ENCODE measurements at regions not wholly inside any gene's neighbourhood (a gene's known extent, or its start where the extent isn't known, plus 50 kb on each side); places are given as distances from the start of the nearest gene placed in this dataset.
"Not testable (repeated sequence)": the region's sequence is repeated elsewhere in the genome, so short reads cannot be mapped to it uniquely, and the experiment has no call there.

DNA sequence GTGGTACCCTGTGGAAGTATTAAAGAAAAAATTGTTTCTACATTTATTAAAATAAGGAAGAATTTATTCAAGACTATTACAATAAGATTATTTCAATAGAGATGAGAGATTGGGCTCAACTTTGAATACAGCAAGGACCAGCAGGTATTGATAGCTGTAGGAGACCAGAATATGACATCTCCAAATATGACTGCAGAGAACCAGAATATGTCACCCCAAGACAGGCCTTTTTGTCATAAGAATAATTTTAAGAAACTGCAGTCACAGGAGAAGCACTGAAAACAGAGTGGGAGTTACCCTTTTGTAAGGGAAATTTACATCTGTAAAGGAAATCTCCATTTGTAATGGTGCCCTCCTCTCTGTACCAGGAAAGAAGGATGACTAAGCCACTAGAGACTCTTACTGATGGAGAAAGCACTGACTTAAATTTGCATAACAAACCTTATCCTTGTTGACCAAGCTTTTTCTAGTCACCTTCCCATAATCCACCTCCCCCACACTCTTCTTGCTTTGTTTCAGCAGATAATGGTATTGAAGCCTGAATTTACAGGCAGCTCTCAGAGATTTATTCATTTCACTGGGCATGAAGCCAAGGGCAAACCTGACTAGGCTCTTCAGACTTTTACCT is 145.1 kb upstream of the RMP24 start:
- DNase-seq = peak; percentile 6

- DNase-seq = no peak
These were observed 144.6 kb upstream of the RMP24 start for GRCh38 chr18:35827903-35828275.

GRCh38 chr18:35828591-35828990 is 143.9 kb upstream of the RMP24 start:
- DNase-seq = no peak

DNA sequence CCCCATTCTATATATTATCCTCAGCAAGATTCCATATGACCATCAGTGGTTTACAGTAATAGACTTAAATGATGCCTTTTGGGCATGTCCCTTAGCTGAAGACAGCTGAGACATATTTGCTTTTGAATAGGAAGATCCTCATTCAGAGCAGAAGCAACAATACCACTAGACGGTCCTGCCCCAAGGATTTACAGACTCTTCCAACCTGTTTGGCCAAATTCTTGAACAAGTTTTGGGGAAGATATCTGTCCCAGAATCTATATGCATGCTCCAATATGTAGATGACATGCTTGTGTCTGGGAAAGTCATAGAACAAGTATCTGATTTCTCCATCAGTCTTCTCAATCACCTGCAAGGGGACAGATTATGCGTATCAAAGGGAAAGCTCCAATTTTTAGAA is 137.1 kb upstream of the RMP24 start:
- no peak for DNase-seq

GRCh38 chr18:35835833-35836232 is 136.6 kb upstream of the RMP24 start:
- no peak for DNase-seq

GRCh38 chr18:35836932-35837331 is 135.5 kb upstream of the RMP24 start:
- DNase-seq = no peak

DNA sequence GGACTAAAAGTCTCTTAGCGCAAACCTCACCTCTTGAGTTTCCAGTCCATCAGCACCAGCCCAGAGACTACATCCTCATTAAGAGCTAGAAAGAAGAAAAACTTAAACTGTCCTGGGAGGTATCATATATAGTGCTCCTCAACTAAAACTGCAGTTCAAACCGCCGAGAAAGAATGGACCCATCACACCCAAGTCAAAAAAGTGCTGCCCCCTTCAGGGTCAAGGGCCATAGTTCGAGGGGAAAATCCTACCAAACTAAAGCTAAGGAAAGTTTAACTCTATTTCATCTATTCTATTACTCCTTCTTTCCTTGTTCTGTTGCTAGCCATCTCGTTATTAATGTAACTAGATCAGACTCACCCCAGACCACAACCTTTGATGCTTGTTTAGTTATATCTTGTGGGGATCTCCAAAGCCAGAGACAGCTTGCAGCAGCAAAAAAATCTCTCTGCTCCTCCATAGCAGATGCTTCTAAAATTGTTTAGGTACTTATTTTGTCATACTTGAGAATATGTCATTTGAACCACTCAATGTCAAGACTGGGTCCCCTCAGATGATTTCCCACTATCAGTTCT is 134.5 kb upstream of the RMP24 start:
- DNase-seq = no peak

GRCh38 chr18:35841283-35841682 is 131.2 kb upstream of the RMP24 start:
- DNase-seq = no peak

DNA sequence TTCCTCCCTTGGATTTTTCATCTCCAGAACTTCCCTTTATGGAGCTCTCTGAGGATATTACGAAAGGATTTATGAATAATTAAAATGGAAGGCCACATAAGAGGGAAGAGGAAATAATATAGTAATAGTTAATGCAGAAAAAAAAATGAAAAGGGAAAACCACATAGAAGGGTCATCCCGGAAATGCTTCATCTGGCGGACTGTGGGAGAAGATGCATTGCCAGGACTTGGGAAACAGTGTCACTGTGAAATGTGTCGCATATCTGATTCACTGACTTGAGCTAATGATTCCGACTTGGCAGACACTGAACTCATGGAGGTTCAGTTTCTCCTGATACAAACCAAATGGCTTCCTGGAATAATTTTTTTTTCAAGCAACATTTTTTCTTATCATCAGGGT is 129.9 kb upstream of the RMP24 start:
- DNase-seq = no peak

DNA sequence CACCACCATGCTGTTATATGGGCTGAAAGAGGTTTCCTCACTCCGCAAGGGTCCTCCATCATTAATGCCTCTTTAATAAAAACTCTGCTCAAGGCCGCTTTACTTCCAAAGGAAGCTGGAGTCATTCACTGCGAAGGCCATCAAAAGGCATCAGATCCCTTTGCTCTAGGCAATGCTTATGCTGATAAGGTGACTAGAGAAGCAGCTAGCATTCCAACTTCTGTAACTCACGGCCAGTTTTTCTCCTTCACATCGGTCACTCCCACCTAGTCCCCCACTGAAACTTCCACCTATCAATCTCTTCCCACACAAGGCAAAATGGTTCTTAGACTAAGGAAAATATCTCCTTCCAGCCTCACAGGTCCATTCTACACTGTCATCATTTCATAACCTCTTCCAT is 124.2 kb upstream of the RMP24 start:
- not testable (repeated sequence) for DNase-seq

GRCh38 chr18:35849241-35849640 is 123.2 kb upstream of the RMP24 start:
- not testable (repeated sequence) for DNase-seq

- no peak for DNase-seq
These were observed 121.1 kb upstream of the RMP24 start for GRCh38 chr18:35851286-35851970.

GRCh38 chr18:35852786-35853185 is 119.7 kb upstream of the RMP24 start:
- DNase-seq = no peak

DNA sequence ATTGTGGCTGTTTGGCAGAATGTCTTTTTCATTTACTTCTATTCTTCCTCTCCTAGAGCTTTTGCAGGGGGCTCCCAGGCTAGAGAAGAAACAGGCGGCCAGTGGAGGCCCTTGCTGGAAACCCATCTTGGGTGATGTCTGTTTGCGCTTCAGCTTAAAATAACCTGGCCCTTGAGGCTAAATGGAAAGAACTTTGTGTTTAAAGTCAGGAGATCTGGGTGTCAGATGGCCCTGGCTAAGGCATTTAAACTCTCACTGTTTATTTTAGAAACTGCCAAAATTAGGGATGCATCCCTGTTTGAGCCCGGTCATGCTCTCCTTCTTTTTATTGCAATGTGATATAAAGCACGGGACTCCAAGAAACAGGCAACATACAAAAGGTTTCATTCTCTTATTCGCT is 118.4 kb upstream of the RMP24 start:
- no peak for DNase-seq

DNA sequence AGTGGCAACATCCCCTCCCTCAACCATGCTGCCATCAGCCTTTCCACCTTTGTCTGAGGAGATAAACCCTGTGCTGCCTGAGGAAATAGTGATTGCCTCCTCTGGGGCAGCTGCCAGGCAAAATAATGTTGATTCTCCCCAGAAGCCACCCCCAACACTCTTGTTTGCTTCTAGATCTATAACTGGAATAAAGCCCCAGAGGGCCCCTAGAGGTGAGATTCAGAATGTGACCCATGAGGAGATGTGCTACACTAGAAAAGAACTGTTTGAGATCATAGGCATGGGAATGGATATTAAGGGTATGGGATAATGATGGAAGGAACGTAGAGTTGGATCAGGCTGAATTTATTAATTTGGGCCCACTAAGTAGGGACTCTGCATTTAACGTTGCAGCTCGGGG is 116.3 kb upstream of the RMP24 start:
- no peak for DNase-seq

GRCh38 chr18:35856721-35857120 is 115.8 kb upstream of the RMP24 start:
- DNase-seq = not testable (repeated sequence)

DNA sequence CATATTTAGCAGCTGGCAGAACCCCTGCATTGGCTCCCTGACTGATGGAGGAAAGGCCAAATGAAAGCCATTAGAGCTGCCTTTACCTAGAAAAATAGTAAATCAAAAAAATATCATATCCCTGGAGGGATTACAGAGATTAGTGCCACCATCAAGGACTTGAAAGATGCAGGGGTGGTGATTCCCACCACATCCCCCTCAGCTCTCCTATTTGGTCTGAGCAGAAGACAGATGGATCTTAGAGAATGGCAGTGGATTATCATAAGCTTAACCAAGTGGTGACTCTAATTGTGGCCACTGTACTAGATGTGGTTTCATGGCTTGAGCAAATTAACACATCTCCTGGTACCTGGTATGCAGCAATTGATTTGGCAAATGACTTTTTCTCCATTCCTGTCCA is 114.9 kb upstream of the RMP24 start:
- not testable (repeated sequence) for DNase-seq

DNA sequence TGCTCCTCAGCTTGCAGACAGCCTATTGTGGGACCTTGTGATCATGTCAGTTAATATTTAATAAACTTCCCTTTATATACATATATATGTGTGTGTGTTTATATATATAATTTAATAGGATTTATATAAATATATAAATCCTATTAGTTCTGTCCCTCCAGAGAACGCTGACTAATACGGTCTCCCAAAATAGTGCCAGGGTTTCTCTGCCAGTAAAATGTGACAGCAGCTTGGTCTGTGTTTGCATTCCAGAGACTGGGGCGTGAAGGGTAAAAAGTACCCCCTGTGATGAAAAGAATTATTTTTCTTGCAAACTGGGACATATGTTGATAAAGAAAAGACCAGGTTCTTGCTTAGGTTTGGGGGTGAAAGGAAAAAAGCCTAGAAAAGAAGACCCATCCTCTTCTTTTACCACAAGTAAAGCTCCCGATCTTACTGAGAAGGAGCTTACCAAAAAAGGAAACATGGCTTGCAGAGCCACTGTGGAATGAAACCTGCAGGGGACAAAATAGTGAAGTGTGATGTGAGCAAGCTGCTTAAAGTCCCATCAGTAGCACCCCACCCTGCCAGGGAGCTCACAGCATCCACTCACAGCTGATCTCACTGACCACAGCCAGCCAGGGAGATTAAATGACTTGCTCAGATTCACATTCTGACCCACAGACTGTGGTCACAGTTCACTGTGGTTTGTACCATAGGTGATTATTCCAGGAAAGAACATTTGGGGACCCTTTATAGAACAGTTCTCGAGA is 110.9 kb upstream of the RMP24 start:
- no peak for DNase-seq

DNA sequence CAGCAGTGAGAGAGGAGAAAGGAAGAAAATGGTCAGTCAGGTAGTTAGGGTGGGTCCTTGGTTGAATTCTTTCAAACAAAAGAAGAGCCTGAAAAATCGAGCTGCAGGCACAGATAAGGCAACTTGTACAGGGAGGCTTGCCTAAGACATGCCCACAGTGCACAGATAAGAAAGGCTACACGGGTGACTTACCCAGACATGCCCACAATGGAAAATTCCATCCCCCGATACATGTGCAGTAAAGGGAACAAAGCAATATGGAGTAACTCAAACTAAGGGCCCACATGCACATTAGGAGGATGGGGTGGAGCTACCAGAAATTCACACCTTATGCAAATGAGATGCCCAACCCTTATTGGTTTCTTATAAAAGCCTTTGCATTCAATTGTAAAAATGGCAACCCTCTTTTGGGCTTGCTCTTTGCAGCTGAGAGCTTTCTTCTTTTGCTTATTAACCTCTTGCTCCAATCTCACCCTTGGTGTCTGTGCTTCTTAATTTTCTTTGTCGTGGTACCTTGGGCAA is 110.3 kb upstream of the RMP24 start:
- DNase-seq = no peak

GRCh38 chr18:35864916-35865315 is 107.6 kb upstream of the RMP24 start:
- no peak for DNase-seq

DNA sequence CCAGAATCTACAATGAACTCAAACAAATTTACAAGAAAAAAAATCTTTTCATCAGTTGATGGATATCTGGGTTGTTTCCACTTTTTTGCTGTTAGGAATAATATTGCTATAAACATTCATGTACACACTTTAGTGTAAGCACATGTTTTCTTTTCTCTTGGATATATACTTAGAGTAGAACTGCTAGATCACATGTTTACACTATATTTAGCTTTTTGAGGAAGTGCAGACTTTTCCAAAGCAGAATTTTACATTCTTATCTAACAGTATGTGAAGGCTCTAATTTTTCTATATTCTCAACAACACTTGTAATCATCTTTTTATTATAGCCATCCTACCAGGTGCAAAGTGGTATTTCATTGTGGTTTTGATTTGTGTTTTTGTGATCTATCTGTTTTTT is 103.6 kb upstream of the RMP24 start:
- no peak for DNase-seq

DNA sequence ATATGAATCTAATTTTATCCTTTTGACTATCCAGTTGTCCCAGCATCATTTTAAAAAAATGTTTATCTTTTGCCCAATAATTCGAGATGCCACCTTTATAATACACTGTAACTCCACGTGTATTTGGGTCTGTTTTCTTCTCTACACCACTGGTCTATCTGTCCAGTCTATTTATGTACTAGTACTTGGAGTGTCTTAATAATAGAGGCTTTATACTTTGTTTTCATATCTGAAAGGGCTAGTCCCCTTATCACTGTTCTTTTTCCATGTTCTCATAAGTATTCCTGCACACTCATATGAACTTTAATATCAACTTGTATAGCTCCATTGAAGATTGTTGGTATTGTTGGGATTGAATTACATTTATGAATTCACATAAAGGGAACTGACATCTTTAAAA is 101.1 kb upstream of the RMP24 start:
- no peak for DNase-seq

- no peak for DNase-seq
These were observed 96.9 kb upstream of the RMP24 start for GRCh38 chr18:35875566-35875965.

DNA sequence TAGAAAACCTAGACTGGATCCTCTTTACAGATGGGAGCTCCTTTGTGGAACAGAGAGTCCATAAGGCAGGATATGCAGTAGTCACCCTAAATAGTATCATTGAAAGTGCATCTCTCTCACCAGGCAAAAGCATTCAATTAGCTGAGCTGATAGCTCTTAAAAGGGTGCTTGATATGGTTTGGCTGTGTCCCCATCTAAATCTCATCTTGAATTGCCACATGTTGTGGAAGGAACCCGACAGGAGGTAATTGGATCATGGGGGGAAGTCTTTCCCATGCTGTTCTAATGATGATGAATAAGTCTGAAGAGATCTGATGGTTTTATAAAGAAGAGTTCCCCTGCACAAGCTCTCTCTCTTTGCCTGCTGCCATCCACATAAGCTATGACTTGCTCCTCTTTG is 96.2 kb upstream of the RMP24 start:
- DNase-seq = no peak
